ENCODE measurements at regions not wholly inside any gene's neighbourhood (a gene's known extent, or its start where the extent isn't known, plus 50 kb on each side); places are given as distances from the start of the nearest gene placed in this dataset.
"Not testable (repeated sequence)": the region's sequence is repeated elsewhere in the genome, so short reads cannot be mapped to it uniquely, and the experiment has no call there.

GRCh38 chr3:135393898-135394525, 571.5 kb upstream of the PPP2R3A start:
- no peak for DNase-seq (ENCODE audit: low spot score)

GRCh38 chr3:135412475-135412874, 553.1 kb upstream of the PPP2R3A start:
- no peak for DNase-seq (ENCODE audit: low spot score)

- DNase-seq (ENCODE audit: low spot score) = no peak
Measured at GRCh38 chr3:135416182-135416581, 549.3 kb upstream of the PPP2R3A start.

- DNase-seq (ENCODE audit: low spot score) = no peak
Measured at GRCh38 chr3:135419155-135419554, 546.4 kb upstream of the PPP2R3A start.

GRCh38 chr3:135426508-135426907, 539.0 kb upstream of the PPP2R3A start:
- DNase-seq (ENCODE audit: low spot score) = no peak

- no peak for DNase-seq (ENCODE audit: low spot score)
Measured at GRCh38 chr3:135432402-135432801, 533.1 kb upstream of the PPP2R3A start.

- not testable (repeated sequence) for DNase-seq (ENCODE audit: low spot score)
Measured at GRCh38 chr3:135438889-135439597, 526.5 kb upstream of the PPP2R3A start.

GRCh38 chr3:135439632-135440031, 525.9 kb upstream of the PPP2R3A start:
- not testable (repeated sequence) for DNase-seq (ENCODE audit: low spot score)

- no peak for DNase-seq (ENCODE audit: low spot score)
Measured at GRCh38 chr3:135440233-135440632, 525.3 kb upstream of the PPP2R3A start.

- DNase-seq (ENCODE audit: low spot score) = no peak
Measured at GRCh38 chr3:135440746-135441145, 524.8 kb upstream of the PPP2R3A start.

- DNase-seq (ENCODE audit: low spot score) = no peak
Measured at GRCh38 chr3:135444058-135444457, 521.5 kb upstream of the PPP2R3A start.

- DNase-seq (ENCODE audit: low spot score) = no peak
Measured at GRCh38 chr3:135447483-135447882, 518.0 kb upstream of the PPP2R3A start.

- no peak for DNase-seq (ENCODE audit: low spot score)
Measured at GRCh38 chr3:135448520-135448919, 517.0 kb upstream of the PPP2R3A start.

- no peak for DNase-seq (ENCODE audit: low spot score)
Measured at GRCh38 chr3:135449046-135449445, 516.5 kb upstream of the PPP2R3A start.

- DNase-seq (ENCODE audit: low spot score) = no peak
Measured at GRCh38 chr3:135451037-135451785, 514.3 kb upstream of the PPP2R3A start.

- no peak for DNase-seq (ENCODE audit: low spot score)
Measured at GRCh38 chr3:135452881-135453280, 512.6 kb upstream of the PPP2R3A start.

GRCh38 chr3:135453326-135453725, 512.2 kb upstream of the PPP2R3A start:
- no peak for DNase-seq (ENCODE audit: low spot score)

GRCh38 chr3:135454890-135455289, 510.6 kb upstream of the PPP2R3A start:
- DNase-seq (ENCODE audit: low spot score) = no peak

- DNase-seq (ENCODE audit: low spot score) = no peak
Measured at GRCh38 chr3:135456108-135456790, 509.3 kb upstream of the PPP2R3A start.

GRCh38 chr3:135458541-135459322, 506.8 kb upstream of the PPP2R3A start:
- DNase-seq (ENCODE audit: low spot score) = no peak

- no peak for DNase-seq (ENCODE audit: low spot score)
Measured at GRCh38 chr3:135460273-135460672, 505.3 kb upstream of the PPP2R3A start.

- DNase-seq (ENCODE audit: low spot score) = no peak
Measured at GRCh38 chr3:135471911-135472310, 493.6 kb upstream of the PPP2R3A start.

Data from AG08395 (cell line).